ENCODE measurements at regions not wholly inside any gene's neighbourhood (a gene's known extent, or its start where the extent isn't known, plus 50 kb on each side); places are given as distances from the start of the nearest gene placed in this dataset.

DNA sequence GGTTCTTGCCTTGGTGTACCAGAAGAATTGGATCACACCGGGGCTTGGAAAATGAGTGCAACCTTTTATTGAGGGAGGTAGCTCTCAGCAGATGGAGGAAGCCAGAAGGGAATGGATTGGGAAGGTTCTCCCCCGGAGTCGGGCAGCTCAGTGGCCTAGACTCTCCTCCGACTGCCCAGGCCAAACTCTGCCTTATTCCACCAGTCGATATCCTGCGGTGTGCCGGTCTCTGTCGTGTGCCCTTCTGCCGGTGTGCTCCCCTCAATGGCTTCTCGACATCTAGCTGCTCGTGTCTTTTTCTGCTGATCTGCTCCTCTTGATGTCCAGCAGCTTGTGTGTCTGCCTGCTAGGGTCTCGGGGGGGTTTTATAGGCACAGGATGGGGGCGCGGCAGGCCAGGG lies 87.4 kb upstream of the CCL21 start:
- DNase-seq (ENCODE audit: low read depth): no peak
- no peak overlapping the region for H3K4me3 ChIP-seq (ENCODE audit: low read depth, low read length)
- TF ChIP-seq, protein P1, sequence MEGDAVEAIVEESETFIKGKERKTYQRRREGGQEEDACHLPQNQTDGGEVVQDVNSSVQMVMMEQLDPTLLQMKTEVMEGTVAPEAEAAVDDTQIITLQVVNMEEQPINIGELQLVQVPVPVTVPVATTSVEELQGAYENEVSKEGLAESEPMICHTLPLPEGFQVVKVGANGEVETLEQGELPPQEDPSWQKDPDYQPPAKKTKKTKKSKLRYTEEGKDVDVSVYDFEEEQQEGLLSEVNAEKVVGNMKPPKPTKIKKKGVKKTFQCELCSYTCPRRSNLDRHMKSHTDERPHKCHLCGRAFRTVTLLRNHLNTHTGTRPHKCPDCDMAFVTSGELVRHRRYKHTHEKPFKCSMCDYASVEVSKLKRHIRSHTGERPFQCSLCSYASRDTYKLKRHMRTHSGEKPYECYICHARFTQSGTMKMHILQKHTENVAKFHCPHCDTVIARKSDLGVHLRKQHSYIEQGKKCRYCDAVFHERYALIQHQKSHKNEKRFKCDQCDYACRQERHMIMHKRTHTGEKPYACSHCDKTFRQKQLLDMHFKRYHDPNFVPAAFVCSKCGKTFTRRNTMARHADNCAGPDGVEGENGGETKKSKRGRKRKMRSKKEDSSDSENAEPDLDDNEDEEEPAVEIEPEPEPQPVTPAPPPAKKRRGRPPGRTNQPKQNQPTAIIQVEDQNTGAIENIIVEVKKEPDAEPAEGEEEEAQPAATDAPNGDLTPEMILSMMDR (IDR thresholded peaks at IDR 0.05; ENCODE audit: control insufficient read depth, extremely low read depth, insufficient read depth): no peak

DNA sequence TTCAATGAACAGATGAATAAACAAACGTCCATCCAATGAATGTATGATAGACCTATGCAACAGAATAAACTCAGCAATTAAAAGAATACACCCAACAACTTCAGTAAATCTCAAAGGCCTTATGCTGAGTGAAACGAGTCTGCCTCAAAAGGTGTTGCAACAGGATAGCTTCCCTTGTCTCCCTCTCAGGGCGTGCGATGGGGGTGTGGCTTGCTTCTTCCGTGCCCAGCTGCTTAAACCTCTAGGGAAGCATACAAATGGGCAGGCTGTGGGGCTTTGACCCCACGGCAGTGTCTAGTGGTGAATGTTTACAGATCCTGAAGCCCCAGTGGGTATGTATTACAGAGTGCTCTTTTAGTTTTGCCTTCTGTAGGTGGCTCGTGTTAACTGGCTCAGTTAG lies 87.0 kb upstream of the CCL21 start:
- DNase-seq (ENCODE audit: low read depth): no peak
- TF ChIP-seq, protein P1 (IDR thresholded peaks at IDR 0.05; ENCODE audit: control insufficient read depth, extremely low read depth, insufficient read depth): no peak
- no peak overlapping the region for H3K4me3 ChIP-seq (ENCODE audit: low read depth, low read length)

DNA sequence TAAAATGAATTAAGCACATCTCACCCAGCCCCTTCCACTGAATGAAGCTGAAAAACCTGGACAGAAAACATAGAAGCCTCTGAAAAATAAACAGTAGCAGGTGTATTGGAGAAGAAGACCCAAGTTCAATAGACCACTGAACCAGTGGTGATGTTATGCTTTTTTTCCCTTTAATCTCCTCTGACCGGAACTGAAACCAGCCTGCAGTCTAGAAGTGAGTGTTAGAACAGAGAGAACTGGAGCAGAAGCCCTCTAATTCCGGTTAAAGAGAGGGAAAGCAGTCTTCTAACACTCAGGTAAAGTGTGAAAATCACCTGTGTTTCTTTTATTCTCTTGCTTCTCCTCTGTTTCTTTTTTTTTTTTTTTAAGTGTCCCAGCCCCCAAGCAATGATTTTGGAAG lies 83.5 kb upstream of the CCL21 start:
- no peak for DNase-seq (ENCODE audit: low read depth)
- TF ChIP-seq, protein P1 (IDR thresholded peaks at IDR 0.05; ENCODE audit: control insufficient read depth, extremely low read depth, insufficient read depth): no peak

GRCh38 chr9:34783951-34784487 lies 74.1 kb upstream of the CCL21 start:
- TF ChIP-seq, protein P1 (IDR thresholded peaks at IDR 0.05; ENCODE audit: control insufficient read depth, extremely low read depth, insufficient read depth): no peak
- no peak overlapping the region for H3K4me3 ChIP-seq (ENCODE audit: low read depth, low read length)
- no peak for DNase-seq (ENCODE audit: low read depth)

More for the DNA sequence above, 83.5 kb upstream of the CCL21 start:
- H3K4me3 ChIP-seq (ENCODE audit: low read depth, low read length): no peak overlapping the region

- H3K4me3 ChIP-seq (ENCODE audit: low read depth, low read length): no peak overlapping the region
- TF ChIP-seq, protein P1 (IDR thresholded peaks at IDR 0.05; ENCODE audit: control insufficient read depth, extremely low read depth, insufficient read depth): no peak
- DNase-seq (ENCODE audit: low read depth): no peak
Observed at GRCh38 chr9:34782372-34782771, 72.4 kb upstream of the CCL21 start.

GRCh38 chr9:34777666-34778065 lies 67.7 kb upstream of the CCL21 start:
- DNase-seq (ENCODE audit: low read depth): no peak
- no peak overlapping the region for H3K4me3 ChIP-seq (ENCODE audit: low read depth, low read length)
- TF ChIP-seq, protein P1 (IDR thresholded peaks at IDR 0.05; ENCODE audit: control insufficient read depth, extremely low read depth, insufficient read depth): no peak

- peak overlapping the region; percentile 6; the same call in 1 of the 2 replicates for H3K4me3 ChIP-seq (ENCODE audit: low read depth, low read length)
- peak; percentile 83 for DNase-seq (ENCODE audit: low read depth)
- TF ChIP-seq, protein P1 (IDR thresholded peaks at IDR 0.05; ENCODE audit: control insufficient read depth, extremely low read depth, insufficient read depth): no peak
Observed at GRCh38 chr9:34773955-34774354, 64.0 kb upstream of the CCL21 start.
